Stimulated activated CD4-positive, alpha-beta T cell treated with anti-CD3 and anti-CD28 coated beads, Interleukin-2, amount 100 ng/mL, for 24 hours (primary cell): ENCODE measurements at regions not wholly inside any gene's neighbourhood (a gene's known extent, or its start where the extent isn't known, plus 50 kb on each side); places are given as distances from the start of the nearest gene placed in this dataset.

ENCODE experiments used
- DNase-seq, 2 donors: peaks; one replicate each; pipeline ENCODE4 v3.0.0-alpha.2; 2020

DNA sequence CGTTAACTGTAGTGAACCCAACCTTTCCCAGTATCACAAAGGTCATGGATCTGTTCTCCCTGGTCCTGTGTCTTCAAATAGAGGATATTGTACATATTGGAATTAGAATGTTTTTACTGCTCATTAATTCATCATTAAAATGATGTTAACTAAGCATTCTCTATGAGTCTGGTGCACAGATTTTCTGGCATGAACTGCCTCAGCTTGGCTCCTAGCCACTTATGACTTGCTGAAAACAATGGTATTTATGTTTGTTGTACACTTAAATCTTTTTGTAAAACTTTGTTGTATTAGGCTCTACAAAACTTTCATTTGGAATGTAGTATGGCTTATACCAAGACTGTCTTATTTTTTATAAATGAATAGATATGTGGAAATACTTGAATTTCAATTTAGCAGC, 329.4 kb downstream of the TFEC start:
- DNase-seq = no peak

DNA sequence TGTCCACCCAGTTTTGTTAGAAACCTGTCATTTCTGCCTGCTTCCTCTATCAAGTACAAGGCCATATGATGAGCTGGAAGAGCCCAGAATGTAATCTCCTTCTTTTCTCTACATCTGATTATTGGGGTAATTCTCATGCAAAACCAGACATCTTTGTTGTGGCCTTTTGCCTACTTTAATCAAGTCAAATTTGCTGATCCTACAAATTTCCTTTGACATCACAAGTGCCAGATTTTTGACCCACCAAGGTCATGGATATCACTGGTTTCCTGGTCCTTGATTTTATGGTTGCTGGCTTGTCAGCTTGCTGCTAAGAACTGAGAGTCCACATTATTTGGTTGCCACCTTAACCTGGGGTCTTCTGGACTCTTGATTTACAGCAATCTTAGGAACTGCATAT, 336.1 kb downstream of the TFEC start:
- no peak for DNase-seq

GRCh38 chr7:115693779-115694178, 336.8 kb downstream of the TFEC start:
- no peak for DNase-seq

- no peak for DNase-seq
Measured at GRCh38 chr7:115689941-115690340, 340.6 kb downstream of the TFEC start.

- DNase-seq = no peak
Measured at GRCh38 chr7:115683093-115683492, 347.5 kb downstream of the TFEC start.

DNA sequence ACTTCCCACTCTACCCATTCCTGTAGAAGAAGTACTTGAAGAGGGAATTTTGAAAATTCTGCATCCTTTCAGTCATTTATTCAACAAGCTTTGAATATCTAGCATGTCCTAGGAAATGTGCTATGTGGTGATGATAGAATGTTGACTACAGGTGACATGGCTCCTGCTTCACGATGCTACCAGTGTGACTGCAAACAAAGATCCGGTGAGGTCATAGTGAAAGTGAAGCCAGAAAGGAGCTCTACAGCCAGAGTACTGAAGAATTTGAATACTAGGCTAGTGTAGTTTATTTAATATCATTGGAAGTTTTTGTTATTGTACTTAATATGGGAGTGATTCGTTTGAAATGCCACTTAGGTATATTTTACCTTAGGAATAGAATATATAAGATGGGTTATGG, 348.1 kb downstream of the TFEC start:
- DNase-seq = no peak

DNA sequence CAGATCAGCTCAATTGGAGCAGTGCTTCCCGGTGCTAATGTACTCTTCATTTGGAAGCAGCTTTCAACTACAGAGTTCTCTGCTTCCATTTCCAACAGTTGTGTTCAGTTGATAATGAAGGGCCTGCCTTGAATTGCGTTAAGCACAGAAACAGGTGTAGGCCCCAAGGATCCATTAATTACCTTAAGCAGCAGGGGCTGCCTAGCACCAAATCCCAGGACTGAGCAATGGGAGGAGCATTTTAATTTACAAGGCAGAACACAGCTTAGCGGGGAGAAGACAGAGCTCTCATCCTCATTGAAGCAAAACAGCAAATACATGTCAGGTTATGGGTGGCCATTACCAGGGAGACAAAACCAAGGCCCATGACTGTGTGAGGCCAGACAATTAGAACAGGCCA, 349.6 kb downstream of the TFEC start:
- no peak for DNase-seq

DNA sequence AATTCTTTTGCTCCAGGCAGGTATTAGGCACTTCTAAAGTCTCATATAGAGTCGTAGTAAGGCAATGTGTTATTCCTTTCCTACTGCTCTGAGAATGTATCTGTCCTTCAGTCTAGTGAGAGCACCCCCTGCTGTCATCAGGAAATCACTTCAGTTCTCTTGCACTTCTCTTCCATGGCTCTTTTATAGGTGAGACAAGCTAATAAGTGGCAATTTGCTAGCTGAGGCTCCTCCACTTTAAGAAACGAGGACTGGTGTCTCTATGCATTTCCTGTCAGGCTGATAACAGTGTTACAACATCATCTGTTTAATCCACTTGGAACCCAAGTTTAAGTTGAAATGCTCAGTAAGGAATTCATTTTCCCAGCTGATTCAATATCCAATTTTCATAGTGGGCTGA, 350.6 kb downstream of the TFEC start:
- DNase-seq = no peak

GRCh38 chr7:115679423-115679822, 351.1 kb downstream of the TFEC start:
- no peak for DNase-seq

- no peak for DNase-seq
Measured at GRCh38 chr7:115678086-115678982, 352.2 kb downstream of the TFEC start.

GRCh38 chr7:115676707-115677106, 353.9 kb downstream of the TFEC start:
- DNase-seq = no peak

DNA sequence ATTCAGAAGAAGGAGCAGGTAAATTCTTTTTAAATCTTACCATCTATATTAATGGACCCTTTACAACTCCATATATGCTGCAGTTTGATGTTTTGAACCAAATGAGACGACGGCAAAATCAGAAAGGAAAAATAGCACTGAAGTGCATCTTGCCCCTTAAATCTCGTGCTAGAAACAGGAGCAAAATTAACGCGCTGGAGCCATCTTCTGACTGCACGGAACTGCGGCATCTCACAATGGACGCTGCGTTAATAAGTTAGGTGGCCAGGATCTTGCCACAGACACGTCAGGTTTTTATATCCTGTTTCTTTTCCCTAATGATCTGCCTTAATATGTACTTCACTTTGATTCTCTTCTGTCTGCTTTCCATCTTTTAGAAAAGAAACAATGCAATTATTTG, 354.5 kb downstream of the TFEC start:
- no peak for DNase-seq

- DNase-seq = no peak
Measured at GRCh38 chr7:115674467-115675024, 356.0 kb downstream of the TFEC start.

GRCh38 chr7:115672024-115672423, 358.5 kb downstream of the TFEC start:
- DNase-seq = no peak

- DNase-seq = no peak
Measured at GRCh38 chr7:115662676-115663075, 367.9 kb downstream of the TFEC start.

DNA sequence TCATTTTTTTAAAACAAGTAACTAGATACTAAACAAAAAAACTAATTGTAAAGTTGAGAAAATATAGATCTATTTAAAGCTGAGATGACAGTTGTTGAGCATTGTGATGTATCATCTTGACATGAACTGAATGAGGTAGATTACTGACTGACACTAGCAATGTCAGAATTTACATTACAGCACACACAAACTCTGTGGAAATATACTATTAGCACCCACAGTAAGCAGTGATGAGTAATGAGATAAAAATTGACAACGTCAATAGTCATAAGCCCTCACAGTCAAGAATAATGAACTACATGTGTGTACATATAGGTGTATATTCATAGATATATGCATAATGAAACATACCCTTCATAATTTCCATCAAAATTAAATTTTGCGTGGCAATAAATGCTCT, 368.4 kb downstream of the TFEC start:
- no peak for DNase-seq

DNA sequence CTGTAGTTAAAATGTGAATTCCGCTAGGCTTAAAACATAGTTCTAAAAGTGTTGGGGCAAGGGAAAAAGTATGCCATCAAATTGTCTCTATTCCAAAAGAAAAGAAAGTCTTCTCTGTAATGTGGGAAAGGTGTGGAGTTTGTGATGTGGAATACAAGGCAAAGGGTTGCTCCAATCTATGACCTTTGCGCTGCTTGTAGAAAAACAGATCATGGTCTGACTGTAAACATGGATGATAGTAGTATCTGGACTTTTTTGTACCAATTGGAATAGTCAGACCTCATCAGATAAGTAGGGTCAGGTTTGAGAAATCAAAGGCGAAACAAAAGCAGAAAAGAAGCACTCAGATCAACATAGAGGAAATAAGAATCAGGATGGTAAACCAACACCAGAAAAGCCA, 372.3 kb downstream of the TFEC start:
- no peak for DNase-seq

DNA sequence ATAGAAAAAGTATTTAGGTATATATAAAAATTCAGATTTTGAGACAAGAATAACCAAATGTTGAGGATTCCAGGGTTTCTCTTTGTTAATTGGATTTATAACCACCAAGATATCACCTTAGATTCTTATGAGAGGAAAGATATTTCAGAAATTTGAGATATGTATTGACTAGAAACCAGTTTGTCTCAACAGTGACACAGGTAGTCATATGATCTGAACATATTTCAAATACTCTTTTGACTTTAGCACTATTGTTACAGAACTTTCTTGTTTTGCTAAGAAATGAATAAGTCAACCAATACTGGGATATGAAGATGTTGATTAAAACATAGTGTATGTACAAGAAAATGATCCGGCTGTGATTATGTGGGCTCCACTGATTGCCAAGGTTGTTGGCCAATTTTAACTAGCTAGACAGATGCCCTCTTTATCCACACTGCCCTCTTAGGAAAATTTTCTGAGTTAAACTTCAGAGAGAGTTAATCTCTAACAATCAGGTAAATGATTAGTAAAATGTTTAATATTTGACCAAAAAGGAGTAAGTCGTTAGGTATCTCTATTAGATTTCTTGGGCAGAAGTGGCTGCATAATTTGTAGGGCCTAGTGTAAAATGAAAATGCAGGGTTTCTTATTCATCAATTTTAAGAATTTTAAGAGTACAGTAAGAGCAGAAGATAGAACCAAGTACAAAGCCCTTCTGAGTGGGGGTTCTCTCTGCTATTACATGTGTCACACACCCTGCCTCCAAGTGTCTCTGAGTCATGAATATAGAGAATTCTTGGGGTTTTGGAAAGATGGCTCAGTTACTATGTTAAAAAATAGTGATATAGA, 376.0 kb downstream of the TFEC start:
- DNase-seq = no peak

- DNase-seq = no peak
Measured at GRCh38 chr7:115649429-115649828, 381.1 kb downstream of the TFEC start.

GRCh38 chr7:115647712-115648111, 382.9 kb downstream of the TFEC start:
- DNase-seq = no peak

DNA sequence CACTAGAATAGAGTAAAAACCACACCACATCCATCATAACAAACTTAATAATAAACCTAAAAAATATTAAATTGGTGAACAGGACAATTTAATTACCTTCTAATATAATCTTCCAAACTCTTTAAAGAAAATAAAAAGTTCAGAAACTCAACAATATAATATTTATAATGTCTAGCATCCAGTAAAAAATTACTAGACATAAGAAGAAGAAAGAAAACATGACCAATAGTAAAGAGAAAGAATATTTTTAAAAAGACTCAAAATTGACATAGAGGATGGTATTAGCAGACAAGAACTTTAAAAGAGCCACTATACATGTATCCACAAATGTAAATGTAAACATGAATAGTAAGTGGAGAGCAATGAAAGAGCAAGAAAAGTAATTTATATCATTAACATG, 388.4 kb downstream of the TFEC start:
- no peak for DNase-seq

GRCh38 chr7:115638853-115639252, 391.7 kb downstream of the TFEC start:
- no peak for DNase-seq

- DNase-seq = no peak
Measured at GRCh38 chr7:115637128-115637527, 393.4 kb downstream of the TFEC start.

DNA sequence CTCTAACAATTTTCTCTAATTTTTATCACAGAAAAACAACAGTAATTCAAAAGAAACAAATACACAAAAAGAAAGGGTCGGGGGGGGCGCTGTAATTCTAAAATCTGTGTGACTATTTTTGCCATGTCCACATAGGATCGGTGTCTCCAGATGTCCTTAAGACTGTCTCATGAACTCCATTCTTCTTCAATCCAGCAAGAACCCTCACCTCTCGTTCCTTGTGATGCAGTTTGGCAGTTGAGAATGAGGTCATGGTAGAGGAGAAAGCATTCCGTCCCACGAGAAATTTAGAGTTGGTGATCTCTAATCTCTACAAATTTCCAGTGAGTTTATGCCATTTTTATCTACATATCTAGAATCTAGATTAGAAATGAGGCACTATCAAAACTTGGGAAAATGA, 394.7 kb downstream of the TFEC start:
- DNase-seq = no peak
